GM21529 (cell line): ENCODE measurements at regions not wholly inside any gene's neighbourhood (a gene's known extent, or its start where the extent isn't known, plus 50 kb on each side); places are given as distances from the start of the nearest gene placed in this dataset.
"Not testable (repeated sequence)": the region's sequence is repeated elsewhere in the genome, so short reads cannot be mapped to it uniquely, and the experiment has no call there.

Source experiments
- ATAC-seq: cut with Tn5 transposase; IDR thresholded peaks from one replicate; pipeline ENCODE4 v1.9.1; 2021; ENCODE audit not compliant: unreplicated experiment

GRCh38 chr10:117781216-117781831 lies 238.8 kb downstream of the EMX2 start:
- ATAC-seq: no peak

GRCh38 chr10:117782276-117782675 lies 239.7 kb downstream of the EMX2 start:
- ATAC-seq: no peak

- no peak for ATAC-seq
Observed at GRCh38 chr10:117783698-117784395, 241.3 kb downstream of the EMX2 start.

GRCh38 chr10:117784776-117785175 lies 242.2 kb downstream of the EMX2 start:
- ATAC-seq: no peak

- ATAC-seq: no peak
Observed at GRCh38 chr10:117788911-117789310, 246.4 kb downstream of the EMX2 start.

GRCh38 chr10:117790179-117790578 lies 247.6 kb downstream of the EMX2 start:
- no peak for ATAC-seq

- ATAC-seq: no peak
Observed at GRCh38 chr10:117790621-117791020, 248.1 kb downstream of the EMX2 start.

GRCh38 chr10:117792214-117792613 lies 249.7 kb downstream of the EMX2 start:
- ATAC-seq: no peak

GRCh38 chr10:117796130-117796745 lies 250.5 kb downstream of the RAB11FIP2 start:
- no peak for ATAC-seq

- ATAC-seq: no peak
Observed at GRCh38 chr10:117797296-117797695, 249.4 kb downstream of the RAB11FIP2 start.

- ATAC-seq: no peak
Observed at GRCh38 chr10:117801691-117802090, 245.1 kb downstream of the RAB11FIP2 start.

GRCh38 chr10:117804470-117805011 lies 242.2 kb downstream of the RAB11FIP2 start:
- ATAC-seq: no peak

- ATAC-seq: no peak
Observed at GRCh38 chr10:117805139-117805538, 241.6 kb downstream of the RAB11FIP2 start.

GRCh38 chr10:117807441-117807840 lies 239.3 kb downstream of the RAB11FIP2 start:
- no peak for ATAC-seq

- not testable (repeated sequence) for ATAC-seq
Observed at GRCh38 chr10:117815816-117816215, 230.9 kb downstream of the RAB11FIP2 start.

GRCh38 chr10:117817116-117817515 lies 229.6 kb downstream of the RAB11FIP2 start:
- no peak for ATAC-seq

- ATAC-seq: no peak
Observed at GRCh38 chr10:117818721-117819120, 228.0 kb downstream of the RAB11FIP2 start.

GRCh38 chr10:117819304-117819703 lies 227.4 kb downstream of the RAB11FIP2 start:
- no peak for ATAC-seq

GRCh38 chr10:117823980-117824379 lies 222.8 kb downstream of the RAB11FIP2 start:
- no peak for ATAC-seq

GRCh38 chr10:117830205-117830604 lies 216.5 kb downstream of the RAB11FIP2 start:
- no peak for ATAC-seq

GRCh38 chr10:117830787-117831212 lies 215.9 kb downstream of the RAB11FIP2 start:
- no peak for ATAC-seq
